Embryonic facial prominence (tissue), 1 donor: ENCODE measurements at regions not wholly inside any gene's neighbourhood (a gene's known extent, or its start where the extent isn't known, plus 50 kb on each side); places are given as distances from the start of the nearest gene placed in this dataset.

Experiments used
- DNase-seq: peaks from one replicate; pipeline ENCODE4 v3.0.0-alpha.2; 2016; ENCODE audit errors: extremely low spot score

DNA sequence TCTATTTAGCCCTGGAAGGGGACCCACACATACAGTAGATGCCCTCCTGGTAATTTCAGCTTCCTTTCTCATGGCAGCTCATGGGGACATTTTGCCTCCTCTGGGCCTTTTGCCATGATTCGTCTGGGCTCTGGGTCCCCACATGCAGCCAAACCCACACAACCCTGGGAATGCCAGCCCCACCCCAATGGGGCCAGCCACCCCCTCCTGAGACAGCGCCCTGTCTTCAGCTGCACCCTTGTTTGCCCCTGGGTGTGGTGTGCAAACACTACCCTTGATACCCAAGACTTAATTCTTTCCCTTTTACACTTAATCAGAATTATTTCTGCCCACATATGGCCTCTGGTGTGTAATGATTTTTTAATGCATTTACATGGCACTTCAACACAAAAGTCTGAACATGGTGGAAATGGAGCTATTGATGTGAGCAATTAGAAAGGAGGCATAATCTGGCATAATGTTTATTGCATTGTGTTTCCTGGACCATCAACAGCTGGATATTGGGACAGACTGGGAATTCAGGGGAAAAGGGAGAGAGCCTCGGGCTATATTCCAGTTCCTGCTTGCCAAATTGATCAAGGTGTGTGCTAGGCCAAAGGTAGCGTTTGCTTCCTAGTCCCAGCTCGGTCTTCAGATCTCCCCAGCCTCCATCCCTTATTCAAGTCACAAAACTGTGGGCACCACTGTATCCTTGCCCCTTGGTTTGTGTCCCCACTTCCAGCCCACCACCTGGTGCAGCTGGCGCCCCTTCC lies 85.0 kb upstream of the ANO1 start:
- no peak for DNase-seq

DNA sequence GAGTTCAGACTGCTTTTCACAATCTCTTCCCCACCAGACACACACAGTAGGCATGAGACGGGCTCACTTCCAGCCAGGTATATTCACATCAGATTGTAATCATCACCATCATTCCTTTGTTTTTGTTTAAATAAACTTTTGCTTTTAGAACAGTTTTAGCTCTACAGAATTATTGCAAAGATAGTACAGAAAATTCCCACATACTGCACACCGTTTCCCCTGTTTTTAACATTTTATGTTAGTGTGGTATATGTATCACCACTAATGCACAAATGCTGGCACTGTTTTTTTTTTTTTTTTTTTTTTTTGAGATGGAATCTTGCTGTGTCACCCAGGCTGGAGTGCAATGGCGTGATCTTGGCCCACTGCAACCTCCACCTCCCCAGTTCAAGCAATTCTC lies 83.3 kb upstream of the ANO1 start:
- DNase-seq = no peak

DNA sequence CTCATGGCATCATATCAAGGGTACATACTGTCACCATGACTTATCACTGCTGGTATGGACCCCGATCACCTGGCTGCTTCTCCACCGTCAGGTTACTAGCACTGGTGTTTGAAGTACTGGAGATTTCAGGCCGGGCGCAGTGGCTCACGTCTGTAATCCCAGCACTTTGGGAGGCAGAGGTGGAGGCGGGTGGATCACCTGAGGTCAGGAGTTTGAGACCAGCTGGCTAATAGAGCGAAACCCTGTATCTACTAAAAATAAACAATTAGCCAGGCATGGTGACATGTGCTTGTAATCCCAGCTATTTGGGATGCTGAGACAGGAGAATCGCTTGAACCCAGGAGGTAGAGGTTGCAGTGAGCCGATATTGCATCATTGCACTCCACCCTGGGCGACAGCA lies 82.4 kb upstream of the ANO1 start:
- no peak for DNase-seq

GRCh38 chr11:69996451-69996850 lies 81.7 kb upstream of the ANO1 start:
- no peak for DNase-seq

DNA sequence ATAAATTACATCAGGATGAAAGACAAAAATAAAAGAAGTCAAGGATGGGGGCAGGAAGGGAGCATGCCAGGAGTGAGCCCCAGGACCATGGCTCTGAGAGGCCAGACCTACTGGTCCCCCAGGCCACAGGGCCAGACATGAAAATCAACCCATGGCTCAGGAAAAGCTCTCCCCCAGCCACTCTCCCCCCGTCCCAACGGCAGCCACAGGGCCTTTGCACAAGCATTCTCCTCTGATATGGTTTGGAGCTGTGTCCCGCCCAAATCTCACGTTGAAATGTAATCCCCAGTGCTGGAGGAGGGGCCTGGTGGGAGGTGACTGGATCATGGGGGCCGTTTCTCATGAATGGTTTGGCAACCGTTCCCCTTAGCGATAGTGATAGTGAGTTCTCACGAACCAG lies 80.8 kb upstream of the ANO1 start:
- no peak for DNase-seq

- no peak for DNase-seq
Observed at GRCh38 chr11:69999721-70000120, 78.4 kb upstream of the ANO1 start.

- no peak for DNase-seq
Observed at GRCh38 chr11:70000228-70000627, 77.9 kb upstream of the ANO1 start.

DNA sequence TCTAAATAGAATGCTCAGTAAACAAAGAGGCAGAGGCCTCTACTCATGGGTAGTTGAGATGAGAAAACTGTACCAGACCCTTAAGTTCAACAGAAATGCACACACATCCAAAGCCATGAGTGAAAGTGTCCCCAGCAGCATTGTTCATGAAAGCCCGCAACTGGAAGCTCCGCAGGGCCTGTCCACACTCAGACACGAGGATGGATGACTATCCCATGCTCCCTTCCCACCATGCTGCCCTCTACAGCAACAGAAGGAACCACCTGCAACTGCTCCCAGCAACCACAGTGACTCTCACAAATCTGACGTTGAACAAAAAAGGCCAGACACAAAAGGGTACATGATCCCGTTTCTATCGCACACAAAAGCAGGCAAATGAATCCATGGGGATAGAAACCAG lies 76.9 kb upstream of the ANO1 start:
- DNase-seq = no peak

- no peak for DNase-seq
Observed at GRCh38 chr11:70002433-70002832, 75.7 kb upstream of the ANO1 start.

DNA sequence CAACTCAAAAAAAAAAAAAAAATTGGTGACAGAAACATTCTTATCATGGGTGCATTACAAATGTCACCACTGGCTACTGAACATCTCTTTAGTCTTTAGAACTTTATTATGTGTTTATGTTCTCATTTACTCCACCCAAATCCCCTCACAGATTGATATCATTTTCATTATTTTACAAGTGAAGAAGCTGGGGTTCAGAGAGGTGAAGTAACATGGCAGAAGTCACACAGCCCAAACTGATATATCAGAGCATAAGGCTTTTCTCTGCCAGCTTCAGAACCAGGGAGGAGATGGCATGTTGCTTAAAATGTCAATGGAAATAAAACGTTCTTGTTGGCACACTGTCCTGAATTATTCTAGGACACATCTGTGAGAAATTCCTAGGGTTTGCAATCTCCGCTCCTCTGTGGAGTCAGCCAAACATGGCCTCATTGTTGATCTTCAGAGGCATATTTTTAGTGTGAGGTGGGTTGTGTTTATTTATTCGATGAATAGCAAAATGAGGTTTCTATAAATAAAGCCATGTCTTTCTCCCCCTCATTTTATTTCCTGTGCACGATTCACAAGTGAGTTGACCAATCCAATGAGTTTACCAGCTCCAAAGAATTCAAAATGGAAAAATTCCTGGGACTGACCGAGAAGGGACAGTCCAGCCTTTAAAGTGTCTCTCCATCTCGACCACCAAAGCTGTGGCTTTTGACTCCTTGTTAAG lies 72.9 kb upstream of the ANO1 start:
- DNase-seq = no peak

GRCh38 chr11:70007796-70008195 lies 70.3 kb upstream of the ANO1 start:
- DNase-seq = no peak

DNA sequence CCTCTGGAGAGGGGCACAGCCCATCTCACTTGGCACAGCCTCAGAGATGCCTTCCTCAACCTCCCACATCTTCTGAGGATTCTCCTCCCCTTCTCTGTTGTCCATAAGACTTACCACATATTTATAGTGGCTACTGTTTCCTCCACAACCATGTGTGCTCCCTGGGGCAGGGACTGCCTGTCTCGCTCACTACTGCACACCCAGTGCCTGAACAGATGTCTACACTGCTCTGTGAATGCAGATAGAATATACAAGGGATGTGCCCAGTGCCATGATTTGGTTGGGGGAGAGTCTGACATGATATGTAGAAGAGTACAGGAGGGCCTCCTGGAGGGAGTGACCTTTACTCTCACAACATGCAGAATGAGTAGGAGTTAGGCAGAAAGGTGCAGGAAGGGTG lies 67.3 kb upstream of the ANO1 start:
- DNase-seq = no peak

DNA sequence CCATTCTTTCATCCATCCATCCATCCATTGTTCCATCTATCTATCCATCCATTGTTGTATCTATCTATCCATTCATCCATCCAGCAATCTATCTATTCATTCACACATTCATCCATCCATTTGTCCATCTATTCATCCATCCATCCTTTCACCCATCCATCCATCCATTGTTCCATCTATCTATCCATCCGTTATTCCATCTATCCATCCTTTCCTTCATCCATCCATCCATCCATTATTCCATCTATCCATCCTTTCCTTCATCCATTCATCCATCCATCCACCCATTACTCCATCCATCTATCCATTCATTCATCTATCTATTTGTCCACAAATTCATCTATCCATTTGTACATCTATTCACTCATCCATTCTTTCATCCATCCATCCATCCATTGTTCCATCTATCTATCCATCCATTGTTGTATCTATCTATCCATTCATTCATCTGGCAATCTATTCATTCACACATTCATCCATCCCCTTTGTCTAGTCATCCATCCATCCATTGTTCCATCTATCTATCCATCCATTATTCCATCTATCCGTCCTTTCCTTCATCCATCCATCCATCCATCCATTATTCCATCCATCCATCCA lies 65.9 kb upstream of the ANO1 start:
- DNase-seq = no peak

DNA sequence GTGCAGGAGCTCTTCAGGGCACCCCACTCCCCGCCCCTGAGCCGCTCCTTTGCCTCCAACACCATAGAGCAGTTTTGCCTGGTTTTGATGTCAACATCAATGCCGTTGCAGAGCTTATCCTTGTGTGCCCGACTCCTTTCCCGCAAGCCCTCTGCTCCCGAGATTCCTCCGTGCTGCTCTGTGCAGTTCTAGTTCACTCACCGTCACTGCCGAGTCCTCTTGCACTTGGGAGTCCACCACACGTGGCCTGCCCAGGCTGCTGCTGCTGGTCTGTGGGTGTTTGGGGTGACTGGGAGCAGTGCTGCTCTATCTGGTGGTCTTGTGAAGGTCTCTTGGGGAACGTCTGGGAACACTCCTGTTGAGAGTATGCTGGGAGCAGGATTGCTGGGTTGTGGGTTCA lies 63.8 kb upstream of the ANO1 start:
- no peak for DNase-seq

GRCh38 chr11:70016666-70017367 lies 61.3 kb upstream of the ANO1 start:
- no peak for DNase-seq

DNA sequence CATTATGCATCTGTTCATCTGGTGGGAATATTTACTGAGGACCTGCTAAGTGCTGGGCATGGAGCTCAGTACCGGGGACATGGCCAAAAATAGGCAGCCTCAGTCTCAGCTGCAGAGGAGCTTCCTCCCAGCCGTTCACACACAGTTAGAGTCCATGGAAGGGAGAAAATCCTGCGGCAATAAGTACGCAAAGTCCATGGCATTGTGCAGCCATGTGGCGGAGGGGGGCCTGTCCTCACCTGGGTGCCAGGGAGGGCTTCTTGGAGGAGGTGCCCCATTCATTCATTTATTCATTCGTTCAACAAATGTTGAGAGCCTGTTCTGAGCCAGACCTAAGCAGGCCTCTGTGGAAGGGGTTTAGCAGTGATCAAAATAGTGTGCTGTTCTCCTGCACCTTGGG lies 59.3 kb upstream of the ANO1 start:
- DNase-seq = no peak

DNA sequence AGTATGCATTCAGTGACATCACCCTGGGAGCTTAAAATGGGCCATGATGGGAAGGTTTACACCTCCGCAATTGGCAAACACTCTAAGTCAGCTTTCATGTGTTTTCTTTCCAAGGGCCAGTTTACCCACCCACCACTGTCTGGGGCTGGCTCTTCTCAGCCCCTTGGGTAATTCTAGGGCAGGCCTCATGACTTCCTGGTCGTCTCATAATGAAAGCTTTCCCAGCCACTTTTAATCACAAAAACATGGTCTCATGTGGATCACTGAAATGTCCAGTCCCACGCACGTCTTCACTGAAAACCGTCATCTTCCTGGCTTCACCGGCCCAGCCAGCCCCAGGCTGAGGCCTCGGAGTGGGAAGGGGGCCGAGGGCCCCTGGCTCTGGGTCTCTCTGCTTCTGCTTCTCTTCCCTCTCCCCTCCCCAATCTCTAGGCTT lies 58.5 kb upstream of the ANO1 start:
- DNase-seq = no peak

DNA sequence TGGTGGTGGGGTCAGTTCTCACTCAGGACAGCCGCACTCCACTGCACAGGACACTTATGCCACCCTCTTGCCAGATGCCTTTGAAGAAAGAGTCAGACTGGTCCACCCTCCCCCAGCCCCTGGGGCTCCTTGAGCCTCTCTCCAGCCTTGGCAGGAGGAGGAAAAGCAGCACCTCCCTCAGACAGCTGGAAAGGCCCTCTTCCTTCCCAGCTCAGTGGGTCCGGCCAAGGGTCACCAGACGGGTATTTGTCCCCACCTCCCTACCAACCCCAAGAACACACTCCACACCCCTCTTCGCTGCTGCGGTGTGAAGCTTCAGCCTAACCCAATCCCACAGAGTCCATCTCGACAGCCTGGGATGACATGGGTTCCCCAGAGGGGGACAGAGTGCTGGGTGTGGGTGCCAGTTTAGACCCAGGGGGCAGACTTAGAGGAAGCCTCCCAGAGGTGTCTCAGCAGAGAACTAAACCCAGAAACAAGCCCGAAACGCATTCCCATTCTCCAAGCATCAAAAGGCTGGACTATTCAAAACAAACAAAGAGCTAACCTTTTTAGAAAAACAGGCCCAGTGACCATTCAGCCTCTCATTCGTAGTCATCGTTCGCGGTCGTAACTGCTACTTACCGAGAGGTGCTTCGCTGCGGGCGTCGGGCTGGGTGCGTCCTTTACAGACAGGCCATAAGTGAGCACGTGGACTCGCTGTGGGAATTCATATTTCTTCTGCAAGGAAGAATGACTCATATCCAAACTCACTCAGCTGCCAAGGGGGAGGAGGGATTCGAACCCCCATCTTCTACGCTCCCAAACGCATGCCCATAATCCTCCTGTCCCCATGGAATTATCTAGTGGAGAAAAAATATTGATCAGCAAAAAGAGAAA lies 57.5 kb upstream of the ANO1 start:
- no peak for DNase-seq

- DNase-seq = no peak
Observed at GRCh38 chr11:70021586-70021985, 56.5 kb upstream of the ANO1 start.

GRCh38 chr11:70024036-70024772 lies 53.9 kb upstream of the ANO1 start:
- no peak for DNase-seq

DNA sequence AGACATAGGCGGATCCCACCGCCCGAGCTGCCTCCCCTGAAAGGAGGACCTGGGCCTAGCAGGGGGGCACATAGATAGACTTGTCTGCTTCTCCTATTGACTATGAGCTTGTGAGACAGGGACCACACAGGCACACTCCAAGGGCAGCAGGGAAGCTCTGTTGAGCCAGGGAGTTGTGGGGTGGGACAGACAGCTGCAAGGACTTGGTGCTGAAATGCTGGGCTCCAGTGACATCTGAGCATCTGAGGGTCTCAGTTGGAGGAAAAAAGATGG lies 53.4 kb upstream of the ANO1 start:
- no peak for DNase-seq
